Liver (tissue), 3 donors: ENCODE measurements at regions not wholly inside any gene's neighbourhood (a gene's known extent, or its start where the extent isn't known, plus 50 kb on each side); places are given as distances from the start of the nearest gene placed in this dataset.

Experiments used
- CTCF ChIP-seq: fragments of 150-350 bp; IDR thresholded peaks from 2 replicates; pipeline ENCODE4 v1.5.1; 2017; ENCODE audit warnings: improper control_type of control experiment, low read depth, low read length; ENCODE audit not compliant: missing input control
- FOXA1 ChIP-seq: IDR thresholded peaks from 2 replicates; pipeline ENCODE4 v1.6.1; 2016; ENCODE audit warnings: antibody characterized with exemption
- HNF4A ChIP-seq, 2 donors: conservative IDR thresholded peaks; 2 replicates each; pipeline ENCODE4 v1.6.1; 2016; ENCODE audit warnings: antibody characterized with exemption in 2 of 2, mild to moderate bottlenecking in 2 of 2
- HNF4G ChIP-seq: IDR thresholded peaks from 2 replicates; pipeline ENCODE4 v1.6.1; 2016; ENCODE audit warnings: antibody characterized with exemption
- JUND ChIP-seq, 2 donors: IDR thresholded peaks; 2 replicates each; pipeline ENCODE4 v1.6.1; 2016; ENCODE audit warnings: antibody characterized with exemption in 2 of 2
- MAX ChIP-seq: IDR thresholded peaks from 2 replicates; pipeline ENCODE4 v1.6.1; 2016; ENCODE audit warnings: antibody characterized with exemption
- TAF1 ChIP-seq: conservative IDR thresholded peaks from 2 replicates; pipeline ENCODE4 v1.6.1; 2016; ENCODE audit warnings: antibody characterized with exemption, mild to moderate bottlenecking
- YY1 ChIP-seq: IDR thresholded peaks from 2 replicates; pipeline ENCODE4 v1.6.1; 2016; ENCODE audit warnings: antibody characterized with exemption, mild to moderate bottlenecking
- donor health status: healthy.
- donor health status: healthy.

GRCh38 chr9:22395687-22396141 lies 50.9 kb upstream of the DMRTA1 start (continued):
- TF ChIP-seq CTCF = no peak
- TF ChIP-seq YY1 = no peak
- TF ChIP-seq MAX = no peak
- no peak for TF ChIP-seq FOXA1
- TF ChIP-seq HNF4G = no peak
- no peak for TF ChIP-seq JUND (IDR thresholded peaks at IDR 0.05)
- no peak for TF ChIP-seq HNF4A (conservative IDR thresholded peaks at IDR 0.05)
- TF ChIP-seq TAF1 = no peak
